Endometrial microvascular endothelial cells (primary cell): ENCODE measurements at regions not wholly inside any gene's neighbourhood (a gene's known extent, or its start where the extent isn't known, plus 50 kb on each side); places are given as distances from the start of the nearest gene placed in this dataset.

Source experiments
- in situ Hi-C: cut with HindIII; loops from 2 replicates; pipeline ENCODE4 v1.10.0; 2017; ENCODE audit warnings: low sequenced_read_pairs, low pct_unique_long_range_greater_than_20kb; ENCODE audit errors: inconsistent ontology term

DNA sequence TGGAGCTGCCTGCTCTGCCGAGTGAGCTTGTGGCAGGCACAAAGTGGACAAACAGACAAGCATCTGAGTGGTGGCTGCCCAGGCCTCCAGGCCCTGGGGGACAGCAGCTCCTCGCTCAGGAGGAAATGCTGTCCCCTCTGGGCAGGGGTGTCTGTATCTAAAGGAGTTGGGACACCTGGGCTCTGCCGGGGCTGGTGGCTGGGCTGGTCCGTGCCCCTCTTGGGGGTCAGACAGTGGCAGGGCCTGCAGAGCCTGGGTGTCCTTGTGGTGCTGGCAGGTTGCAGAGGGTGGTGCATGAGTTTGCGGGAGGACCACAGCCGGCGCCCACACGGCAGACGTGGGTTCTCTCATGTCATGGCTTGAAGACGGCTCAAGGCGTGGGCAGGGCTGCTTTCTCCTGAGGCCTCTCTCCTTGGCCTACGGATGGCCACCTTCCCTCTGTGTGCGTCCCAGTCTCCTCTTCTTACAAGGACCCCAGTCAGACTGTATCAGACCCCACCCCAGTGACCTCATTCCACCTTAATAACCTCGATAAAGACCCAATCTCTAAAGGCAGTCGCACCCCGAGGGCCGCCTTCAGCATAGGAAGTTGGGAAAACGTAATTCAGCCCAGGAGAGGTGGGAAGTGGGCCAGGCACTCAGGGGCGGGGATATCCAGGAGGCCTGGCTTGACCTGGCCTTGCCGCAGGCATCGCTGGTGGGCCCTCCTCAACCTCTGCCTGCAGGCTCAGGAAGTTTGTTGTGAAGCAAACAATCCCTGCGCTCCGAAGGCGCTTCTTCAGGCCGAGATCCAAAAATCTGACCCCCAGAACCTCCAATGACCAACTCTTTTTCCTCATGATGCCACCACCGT, 110.0 kb downstream of the KIF26A start:
- in situ Hi-C loops: no loop called here

DNA sequence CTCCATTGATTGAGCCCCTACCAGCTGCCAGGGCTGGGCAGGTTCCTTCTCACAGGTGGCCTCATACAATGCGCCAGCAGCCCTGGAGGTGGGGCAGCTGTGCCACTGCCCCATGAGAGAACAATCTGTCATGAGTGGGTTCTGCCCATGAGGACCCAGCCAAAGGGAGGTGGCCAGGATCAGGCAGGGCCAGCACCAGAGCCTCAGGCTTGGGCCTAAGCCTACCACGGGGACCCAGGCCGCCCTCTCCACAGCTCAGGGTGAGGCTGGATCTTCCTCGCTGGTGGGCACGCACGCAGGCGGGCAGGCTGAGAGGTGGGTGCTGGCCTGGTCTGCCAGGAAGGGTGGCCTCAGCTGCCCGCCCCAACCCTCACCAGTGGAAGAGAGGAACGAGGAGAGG, 110.7 kb downstream of the KIF26A start:
- in situ Hi-C loops: no loop called here

DNA sequence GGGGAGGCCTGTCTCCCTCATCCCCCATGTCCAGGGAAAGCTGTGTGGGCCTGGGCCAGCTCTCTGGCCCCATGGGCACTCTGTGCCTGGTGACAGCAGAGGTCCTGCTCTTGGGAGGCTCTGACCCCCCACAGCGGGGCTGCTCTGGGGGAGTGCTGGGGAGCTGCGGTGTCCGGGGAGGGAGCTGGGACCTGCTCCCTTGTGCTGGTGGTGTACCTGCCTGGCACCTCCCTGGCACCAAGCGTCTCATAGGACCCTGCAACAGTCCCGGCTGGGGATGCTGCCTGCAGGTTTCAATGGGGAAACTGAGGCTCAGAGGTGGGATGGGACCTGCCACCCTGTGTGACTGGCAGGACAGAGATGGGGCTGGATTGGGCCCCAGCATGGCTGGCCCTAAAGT, 111.3 kb downstream of the KIF26A start:
- in situ Hi-C loops: no loop called here

DNA sequence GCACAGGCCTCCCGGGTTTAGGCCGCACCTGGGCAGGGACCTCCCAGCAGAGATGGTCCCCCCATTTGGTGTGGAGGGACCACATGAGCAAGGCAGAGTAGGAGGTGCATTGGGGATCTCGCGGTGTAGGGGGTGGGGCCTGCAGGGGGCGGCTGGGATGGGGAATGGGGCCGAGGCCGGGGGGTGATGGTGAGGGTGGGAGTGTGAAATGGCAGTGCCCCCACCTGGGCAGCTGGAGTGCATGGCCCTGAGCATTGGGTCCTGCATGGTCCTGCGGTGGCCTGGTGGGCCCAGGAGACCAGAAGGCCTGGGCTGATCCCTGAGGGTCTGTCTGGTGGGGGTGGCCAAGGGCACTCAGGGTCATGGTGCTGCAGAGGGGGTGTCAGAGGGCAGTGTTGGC, 111.8 kb downstream of the KIF26A start:
- in situ Hi-C loops: no loop called here

DNA sequence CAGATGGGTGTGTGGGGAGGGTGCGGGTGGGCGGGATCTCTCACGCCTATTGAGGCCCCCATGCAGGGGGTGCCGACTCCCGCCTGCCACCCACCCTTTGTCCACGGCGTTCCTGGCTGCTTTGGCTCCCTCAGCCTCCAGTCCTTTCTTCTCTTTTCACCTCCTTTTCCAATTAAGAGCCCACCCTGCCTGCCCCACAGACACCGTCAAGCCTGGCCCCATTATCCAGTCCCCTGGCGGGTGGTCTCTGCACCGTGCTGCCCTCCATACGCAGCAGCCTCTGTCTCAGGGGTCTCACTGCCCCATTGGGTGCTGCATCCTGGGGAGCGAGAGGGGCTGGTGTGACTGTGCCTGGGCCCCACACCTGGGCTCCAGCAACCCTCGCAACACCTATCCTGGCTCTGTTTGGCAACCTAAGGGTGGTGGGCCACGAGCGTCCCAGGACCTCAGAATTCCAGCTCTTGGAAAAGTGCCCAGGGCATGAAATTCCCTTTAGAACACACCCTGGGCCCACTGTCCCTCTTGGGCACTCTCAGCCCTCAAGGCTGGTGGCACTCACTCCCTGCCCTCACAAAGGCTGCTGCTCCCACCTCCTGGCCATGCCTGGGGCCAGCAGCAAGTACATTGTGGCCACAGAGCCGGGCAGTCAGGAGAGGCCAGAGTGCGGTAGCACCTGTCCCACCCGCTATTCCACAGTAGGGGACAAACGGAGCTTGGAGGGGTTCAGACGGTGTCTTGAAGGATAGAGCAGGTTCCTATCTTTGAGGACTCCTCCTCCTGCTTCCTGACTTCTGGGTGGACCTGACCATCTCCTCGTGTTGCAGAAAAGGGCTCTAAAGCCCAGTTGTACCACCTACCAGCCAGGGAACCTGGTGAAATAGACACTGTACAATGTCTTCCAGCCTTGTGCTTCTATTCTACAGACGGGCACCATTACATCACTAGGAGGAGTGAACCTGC, 114.1 kb downstream of the KIF26A start:
- in situ Hi-C loops: no loop called here

DNA sequence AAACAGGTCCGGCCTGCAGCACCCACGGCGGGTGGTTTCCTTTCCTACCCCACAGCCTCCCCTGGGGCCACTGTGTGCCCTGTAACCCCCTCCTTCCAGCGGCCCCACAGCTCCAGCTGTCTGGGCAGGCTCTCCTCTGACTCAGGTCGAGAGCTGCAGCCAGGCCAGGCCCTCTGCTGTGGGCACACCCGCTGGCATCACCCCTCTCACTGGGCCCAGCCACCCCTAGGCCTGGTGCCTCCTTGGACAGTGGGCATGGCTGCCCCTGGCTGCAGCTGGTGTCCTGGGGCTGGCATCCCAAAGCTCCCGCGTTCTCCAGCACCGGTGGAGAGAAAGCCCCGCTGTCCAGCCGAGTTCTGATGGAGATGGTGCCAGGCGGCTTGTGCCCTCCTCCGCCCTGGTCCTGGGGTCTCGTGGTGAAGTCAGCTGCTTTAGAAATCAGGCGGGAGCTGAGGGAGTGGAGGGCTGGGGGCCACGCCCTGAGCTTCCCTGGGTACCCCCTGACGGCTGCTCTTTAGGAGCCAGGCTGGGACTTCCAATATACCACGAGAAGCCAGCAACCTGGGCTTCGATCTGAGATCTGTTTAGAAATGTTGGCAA, 114.9 kb downstream of the KIF26A start:
- in situ Hi-C loops: no loop called here

DNA sequence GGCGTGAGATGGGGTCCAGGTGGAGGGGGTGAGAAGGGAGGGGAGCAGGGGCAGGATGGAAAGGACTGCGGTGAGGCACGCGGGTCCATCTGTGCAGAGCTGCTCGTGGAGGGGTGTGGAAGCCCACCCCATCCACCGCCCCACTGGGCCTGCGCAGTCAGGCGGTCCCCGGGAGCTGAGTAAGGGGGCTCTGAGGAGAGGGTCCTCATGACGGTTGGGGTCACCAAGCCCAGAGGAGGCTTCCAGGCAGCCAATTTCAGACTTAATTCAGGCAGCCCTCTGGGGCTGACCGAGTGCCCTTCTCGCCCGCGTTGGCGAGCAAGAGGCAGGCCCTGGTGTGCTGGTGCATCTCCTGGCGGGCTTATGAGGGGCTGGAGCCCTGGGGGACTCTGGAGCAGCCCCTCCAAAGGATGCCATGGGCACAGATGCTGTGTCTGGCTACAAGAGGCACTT, 115.5 kb downstream of the KIF26A start:
- in situ Hi-C loops: no loop called here

DNA sequence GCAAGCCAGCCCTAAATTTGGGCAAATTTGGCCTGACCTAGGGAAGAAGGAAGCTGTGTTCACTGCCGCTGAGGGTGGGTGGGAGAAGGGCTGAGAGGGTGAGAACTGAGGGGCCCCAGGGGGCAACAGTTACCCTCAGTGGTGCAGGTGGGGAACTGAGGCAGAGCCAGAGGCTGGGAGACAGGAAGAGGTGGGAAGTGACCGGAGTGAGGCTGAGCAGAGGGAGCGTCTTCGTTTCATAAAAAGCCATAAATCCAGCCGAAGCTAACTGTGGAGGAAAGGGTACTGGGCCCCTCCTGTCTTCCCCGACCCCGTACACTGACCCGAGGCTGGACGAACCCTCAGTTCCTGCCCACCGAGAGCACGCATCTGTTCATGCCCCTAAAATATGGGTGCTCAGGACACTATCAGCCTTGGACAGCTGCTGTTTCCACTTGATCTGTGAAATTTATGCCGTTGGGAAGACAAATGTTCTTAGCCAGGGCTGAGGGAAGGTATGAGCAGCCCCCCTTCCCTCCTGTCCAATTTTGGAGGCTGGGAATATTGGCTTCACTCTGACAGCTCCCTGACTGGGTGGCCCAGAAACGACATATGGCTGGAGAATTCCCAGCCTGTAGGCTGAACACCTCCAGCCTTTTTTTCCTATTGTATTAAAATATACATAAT, 116.5 kb downstream of the KIF26A start:
- in situ Hi-C loops: no loop called here

DNA sequence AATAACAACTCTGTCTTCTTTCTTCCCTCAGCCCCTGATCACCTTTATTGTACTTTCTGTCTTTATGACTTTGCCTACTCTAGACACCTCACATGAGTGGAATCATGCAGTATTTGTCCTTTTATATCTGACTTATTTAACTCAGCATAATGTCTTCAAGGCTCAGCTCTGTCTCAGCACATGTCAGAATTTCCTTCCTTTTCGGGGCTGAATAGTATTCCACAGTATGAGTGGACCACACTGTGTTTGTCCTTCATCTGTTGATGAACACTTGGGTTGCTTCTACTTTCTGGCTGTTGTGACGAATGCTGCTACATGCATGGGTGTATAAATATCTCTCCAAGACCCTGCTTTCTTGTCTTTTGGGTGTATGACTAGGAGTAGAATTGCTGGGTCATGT, 117.6 kb downstream of the KIF26A start:
- in situ Hi-C loops: no loop called here

DNA sequence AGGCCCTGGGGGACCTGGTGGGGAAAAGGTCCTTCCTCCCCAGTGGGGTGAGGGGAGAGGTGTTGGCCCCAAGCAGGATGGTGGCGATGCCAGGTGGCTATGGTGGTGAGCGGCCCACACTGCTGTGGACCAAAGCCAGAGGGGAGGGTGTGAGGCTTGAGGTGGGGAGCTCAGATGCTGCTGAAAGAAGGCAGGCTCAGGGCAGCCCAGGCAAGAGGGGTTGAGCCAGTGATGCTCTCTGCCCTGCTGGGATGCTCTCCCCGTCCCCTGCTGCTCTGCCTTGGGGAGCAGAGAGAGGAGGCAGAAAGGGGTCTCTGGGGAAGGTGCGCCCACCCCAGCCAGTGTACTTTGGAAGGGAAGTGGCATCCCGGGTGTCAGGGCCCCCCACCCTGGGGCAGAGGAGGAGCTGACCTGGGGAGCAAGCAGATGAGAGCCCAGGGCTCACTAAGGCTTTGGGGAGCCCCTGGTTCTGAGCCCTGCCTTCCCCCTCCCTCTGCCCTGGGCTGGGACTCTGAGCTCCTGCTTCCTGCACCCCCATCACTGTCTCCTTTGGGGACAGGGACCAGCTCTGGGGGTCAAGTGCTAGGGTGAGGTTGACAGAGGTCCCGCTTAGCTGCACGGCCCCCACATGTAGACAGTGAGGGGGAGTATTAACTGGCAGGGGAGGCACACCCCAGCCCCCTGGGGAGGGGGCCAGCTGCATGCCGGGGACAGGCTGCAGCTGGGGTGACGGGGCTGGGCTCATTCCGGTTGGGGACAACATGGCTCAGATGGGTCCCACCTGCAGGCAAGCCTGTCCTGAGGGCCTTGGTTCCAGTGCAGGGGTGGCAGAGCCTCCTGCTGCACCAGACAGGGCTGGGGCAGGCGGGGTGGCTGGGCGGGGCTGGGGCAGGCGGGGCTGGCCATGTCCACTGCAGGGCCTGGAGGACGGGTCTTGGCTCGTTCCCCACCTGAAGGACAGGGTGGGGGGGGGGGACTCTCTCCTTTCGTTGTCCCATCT, 124.4 kb downstream of the KIF26A start:
- in situ Hi-C loops: no loop called here

DNA sequence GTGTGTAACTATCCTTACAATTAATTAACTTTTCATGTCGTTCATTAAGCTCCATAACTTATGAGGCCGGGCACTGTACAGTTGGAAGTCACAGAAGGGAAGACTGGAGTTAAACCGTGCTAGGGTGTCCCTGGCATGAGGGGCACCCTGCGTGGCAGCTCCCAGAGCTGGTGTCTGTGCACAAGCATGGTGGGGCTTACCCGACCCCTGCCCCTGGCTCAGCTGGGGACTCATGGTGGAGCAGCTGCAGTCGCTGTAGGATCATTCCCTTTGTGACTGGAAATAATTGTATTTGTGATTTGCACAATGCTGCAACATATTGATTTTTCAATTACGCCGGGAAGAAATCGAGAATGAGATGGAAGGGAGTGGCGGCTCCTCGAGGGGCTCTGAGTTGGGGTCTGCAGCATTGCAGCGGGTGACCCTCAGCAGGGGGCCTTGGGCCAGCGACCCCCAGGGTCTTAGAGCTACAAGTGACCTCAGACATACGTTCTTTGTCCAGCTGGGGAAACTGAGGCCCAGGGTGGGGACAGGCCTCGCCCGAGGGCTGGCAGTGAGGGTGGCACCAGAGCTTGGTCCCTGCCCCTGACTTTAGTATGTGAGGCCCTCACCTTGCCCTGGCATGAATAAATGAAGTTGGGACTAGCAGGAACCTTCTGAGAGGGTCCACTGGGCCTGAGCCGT, 125.4 kb downstream of the KIF26A start:
- in situ Hi-C loops: no loop called here

DNA sequence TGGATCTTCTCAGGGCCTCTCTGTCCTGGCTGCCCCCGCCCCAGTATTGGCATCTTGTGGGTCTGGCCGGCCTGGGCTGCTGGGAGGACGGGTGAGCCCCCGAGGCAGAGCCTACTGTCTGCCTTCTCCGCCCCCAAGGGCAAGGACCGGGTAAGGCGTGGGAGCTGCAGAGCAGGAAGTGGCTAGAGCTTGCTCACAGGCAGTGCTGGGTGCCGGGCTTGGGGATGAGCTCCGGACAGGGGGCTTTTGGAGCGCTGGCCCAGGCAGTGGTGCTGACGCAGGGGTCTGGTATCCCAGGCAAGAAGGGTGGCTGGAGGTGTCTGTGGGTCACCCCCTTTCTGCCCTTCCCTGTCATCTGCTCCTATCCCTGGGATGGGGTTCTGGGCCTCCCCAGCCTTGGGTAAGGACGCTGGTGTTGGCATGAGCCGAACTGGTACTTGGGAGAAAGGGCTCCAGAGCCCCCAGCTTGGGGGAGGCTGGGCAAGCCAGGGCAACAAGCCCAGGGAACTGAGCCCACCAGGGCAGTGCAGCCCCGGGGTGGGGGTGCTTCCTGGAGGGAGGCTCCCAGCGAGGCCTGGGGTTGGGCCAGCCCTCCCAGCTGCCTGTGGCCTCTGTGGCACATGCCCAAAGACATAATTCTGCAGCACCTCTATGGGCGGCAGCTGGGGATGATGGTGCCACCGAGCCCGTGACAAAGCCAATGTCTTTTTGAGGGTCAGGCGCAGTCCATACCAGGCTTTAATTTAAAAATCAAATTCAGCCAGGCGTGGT, 126.3 kb downstream of the KIF26A start:
- in situ Hi-C loops: no loop called here

DNA sequence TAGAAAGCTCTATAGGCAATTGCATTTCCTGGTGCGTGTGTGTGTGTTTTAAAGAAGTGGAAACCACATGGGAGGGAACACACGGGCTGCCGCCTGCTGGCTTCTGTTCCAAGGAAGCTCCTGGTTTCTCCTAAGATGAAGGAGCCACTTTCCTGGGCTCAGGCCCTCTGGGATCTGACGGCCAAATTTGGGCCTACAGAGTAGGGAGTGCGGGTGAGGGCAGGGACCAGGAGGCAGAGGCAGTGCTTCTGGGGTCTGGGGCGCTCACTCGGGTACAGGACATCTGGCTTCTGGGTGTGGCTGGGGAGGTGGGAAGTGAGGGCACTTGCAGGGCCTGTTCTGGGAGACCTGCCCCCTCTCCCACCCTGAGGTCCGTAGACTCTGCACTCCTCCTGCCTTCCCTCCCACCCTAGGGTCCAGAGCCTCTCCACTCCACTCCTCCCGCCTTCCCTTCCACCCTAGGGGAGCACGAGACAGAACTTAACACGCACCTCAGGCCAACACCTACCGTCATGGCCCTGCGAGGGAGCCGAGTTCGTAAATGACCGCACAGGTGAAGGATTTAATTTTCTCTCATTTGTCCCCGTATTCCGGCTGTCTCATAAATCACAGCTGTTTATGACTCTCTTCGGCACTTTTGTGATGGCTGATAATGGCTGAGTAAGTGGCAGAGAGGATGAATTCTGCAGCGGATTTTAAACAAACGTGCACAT, 127.7 kb downstream of the KIF26A start:
- in situ Hi-C loops: no loop called here

DNA sequence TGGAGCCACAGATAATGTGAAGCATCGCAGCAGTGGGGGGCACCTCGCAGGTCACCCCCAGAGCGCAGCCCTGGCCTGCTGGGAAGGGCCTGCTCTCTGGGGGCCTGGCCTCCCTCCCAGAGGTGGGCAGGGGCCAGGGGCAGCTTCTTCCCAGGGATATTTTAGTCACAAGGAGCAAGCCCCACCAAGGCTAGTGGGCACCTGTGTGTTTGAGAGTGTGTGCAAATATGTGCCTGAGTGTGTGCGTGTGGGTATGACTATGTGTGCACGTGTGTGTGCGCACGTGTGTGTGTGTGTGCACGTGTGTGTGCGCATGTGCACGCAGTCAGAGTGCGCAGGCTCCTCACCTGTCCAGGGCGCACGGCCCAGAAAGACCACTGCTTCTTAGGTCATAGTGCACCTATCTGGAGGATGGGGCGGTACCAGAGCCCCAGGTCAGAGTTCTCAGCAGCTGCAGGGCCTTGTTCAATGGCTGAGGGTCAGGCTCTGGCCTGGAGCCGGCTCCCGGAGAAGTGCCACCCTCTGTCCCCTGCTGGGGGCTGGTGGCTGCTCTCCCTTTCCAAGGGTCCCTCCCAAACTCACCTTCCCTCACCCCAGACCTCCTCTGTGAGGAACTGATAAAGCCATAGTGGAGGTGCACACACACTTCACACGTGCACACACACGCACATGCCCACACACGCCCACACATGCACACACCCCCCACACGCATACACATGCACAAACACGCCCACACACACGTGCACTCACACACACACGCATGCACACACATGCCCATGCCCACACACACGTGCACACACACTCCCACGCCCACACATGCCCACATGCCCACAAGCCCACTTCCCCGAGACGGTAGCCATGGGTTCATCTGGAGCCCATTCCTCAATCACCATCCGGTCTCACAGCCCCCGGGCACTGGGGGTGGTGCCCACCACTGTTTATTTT, 128.5 kb downstream of the KIF26A start:
- in situ Hi-C loops: no loop called here

DNA sequence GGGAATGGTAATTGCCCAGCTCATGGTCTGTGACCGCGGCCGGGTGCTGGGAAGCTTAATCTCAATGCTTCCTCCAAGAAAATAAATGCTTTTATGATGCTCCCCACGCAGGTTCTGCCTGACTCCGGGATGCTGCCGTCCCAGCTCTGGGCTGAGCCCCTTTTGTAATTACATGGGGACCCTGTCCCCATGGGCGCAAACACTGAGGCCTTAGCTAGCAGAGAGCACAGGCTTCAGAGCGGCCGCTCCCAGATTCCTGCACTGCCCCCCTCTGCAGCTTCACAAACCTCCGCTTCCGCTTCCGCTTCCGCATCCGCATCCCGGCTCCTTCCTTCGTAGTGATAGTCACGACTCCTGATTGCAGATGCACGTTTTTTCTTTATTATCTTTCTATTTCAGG, 129.5 kb downstream of the KIF26A start:
- in situ Hi-C loops: no loop called here
